ENCODE measurements at regions not wholly inside any gene's neighbourhood (a gene's known extent, or its start where the extent isn't known, plus 50 kb on each side); places are given as distances from the start of the nearest gene placed in this dataset.
"Not testable (repeated sequence)": the region's sequence is repeated elsewhere in the genome, so short reads cannot be mapped to it uniquely, and the experiment has no call there.

DNA sequence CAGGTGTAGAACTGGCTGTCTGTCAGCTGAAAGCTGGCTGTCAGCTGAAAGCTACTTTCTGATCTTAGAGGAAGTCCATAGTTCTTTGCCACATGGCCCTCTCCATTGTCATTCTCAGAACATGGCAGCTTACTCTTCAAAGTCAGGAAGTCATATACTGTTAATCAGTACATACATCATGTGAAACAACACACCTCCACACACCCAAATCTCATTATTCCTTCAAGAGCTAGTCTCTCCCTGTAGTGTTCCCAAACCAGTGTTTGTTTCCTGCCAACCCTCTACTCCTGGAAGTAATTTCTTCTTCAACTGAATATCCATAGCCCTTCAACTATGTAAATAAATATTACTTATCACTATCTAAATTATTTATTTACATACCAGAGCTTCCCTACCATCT, 58.9 kb downstream of the OR5AK2 start:
- in situ Hi-C loops (cut with HindIII; ENCODE audit: low pct_unique_long_range_greater_than_20kb, low sequenced_read_pairs): no loop called here
- no peak for DNase-seq (ENCODE audit: low read depth, low spot score)

DNA sequence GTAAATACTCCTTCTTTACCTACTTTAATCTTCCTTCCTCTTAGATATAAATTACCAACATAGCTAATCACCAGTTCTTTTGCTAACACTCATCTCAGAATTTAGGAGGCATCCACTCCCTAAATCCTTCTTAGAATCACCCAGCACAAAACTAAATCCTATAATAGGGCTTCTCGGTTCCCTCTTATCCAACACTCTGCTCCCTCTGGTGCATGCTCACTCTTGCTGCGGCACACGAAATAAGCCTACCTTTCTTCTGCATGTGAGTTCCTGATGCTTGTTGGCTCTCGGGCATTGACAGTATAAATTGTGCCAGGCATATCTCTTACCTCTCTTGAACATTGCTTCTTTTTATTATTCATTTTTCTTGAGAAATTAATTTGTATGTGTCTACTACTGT, 61.0 kb downstream of the OR5AK2 start:
- in situ Hi-C loops (cut with HindIII; ENCODE audit: low pct_unique_long_range_greater_than_20kb, low sequenced_read_pairs): no loop called here

DNA sequence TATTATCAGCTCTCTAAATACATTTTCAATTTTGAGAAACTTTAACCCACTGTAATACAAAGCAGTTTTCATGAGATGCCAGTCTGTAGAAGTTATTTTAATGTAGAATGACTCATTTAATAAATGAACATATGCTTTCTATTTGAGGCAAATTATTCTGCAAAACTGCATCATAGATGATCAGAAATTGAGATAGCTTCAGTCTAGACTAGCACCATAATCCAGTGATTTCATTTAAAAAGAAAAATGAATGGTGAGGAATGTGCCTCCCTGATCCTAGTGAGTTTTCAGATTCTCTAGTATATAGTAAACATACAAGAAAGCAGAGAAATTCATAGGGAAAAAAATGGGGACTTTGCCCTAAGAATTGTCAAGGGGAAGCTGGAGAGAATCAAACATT, 66.1 kb downstream of the OR5AK2 start:
- DNase-seq (ENCODE audit: low read depth, low spot score): no peak
- in situ Hi-C loops (cut with HindIII; ENCODE audit: low pct_unique_long_range_greater_than_20kb, low sequenced_read_pairs): no loop called here

More for the DNA sequence above, 61.0 kb downstream of the OR5AK2 start:
- DNase-seq (ENCODE audit: low read depth, low spot score): no peak

DNA sequence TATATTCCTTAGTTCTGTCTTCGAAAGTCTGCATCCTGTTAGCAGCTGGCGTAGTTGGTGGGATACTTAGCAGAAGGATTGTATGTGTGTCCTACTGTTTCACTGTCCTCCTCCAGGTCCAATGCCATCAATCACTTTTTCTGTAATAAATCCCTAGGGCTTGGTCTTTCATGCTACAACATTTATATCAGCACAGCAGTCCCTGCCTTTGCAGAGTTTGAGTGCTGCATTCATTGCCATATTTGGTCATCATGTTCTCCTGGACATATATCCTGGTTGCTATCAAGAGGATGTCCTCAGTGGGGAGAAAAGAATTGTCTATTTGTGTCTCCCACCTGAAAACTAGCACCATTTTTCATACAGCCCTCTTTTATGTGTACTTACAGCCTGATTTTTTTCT, 67.0 kb downstream of the OR5AK2 start:
- DNase-seq (ENCODE audit: low read depth, low spot score): no peak
- in situ Hi-C loops (cut with HindIII; ENCODE audit: low pct_unique_long_range_greater_than_20kb, low sequenced_read_pairs): no loop called here

DNA sequence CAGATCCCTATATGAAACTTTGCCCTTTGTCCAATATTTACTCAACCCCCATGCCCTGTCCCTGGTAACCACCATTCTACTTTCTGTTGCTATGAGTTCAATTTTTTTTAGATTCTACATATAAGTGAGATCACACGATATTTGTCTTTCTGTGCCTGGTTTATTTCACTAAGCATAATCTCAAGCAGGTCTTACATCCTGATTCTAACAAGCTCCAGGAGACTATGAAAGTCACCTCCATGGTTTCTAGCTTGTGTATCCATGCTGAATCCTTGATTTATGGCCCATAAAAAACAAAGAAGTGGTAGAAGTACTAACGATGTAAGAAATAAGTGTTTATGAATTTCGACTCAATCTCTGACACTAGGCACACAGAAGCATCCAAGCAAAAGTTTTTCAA, 68.0 kb downstream of the OR5AK2 start:
- DNase-seq (ENCODE audit: low read depth, low spot score): no peak
- in situ Hi-C loops (cut with HindIII; ENCODE audit: low pct_unique_long_range_greater_than_20kb, low sequenced_read_pairs): no loop called here

DNA sequence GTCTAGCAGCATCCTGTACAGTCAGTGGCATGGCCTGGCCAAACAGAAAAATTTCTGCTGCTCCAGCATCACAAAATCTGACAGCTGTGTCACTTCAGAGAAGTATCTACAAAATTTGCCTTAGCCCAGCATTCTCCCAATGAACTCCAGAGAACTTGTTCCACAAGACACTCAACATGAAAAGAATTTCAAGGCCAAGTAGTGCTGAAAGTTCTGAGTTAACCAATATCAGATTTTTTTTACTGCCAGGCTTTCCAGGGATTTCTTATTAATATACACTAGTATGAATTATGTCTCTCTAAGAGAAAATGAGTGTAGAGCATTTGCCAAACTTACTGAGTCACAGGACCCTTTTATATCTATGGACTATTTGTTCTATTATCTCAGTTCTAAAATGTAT, 68.8 kb downstream of the OR5AK2 start:
- in situ Hi-C loops (cut with HindIII; ENCODE audit: low pct_unique_long_range_greater_than_20kb, low sequenced_read_pairs): no loop called here
- DNase-seq (ENCODE audit: low read depth, low spot score): no peak

DNA sequence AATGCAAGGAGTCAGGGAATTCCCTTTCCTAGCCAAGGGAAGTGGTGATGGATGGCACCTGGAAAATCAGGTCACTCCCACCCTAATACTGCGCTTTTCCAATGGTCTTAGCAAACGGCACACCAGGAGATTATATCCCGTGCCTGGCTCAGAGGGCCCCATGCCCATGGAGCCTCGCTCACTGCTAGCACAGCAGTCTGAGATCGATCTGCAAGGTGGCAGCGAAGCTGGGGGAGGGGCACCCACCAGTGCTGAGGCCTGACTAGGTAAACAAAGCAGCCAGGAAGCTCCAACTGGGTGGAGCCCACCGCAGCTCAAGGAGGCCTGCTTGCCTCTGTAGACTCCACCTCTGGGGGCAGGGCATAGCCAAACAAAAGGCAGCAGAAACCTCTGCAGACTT, 74.2 kb downstream of the OR5AK2 start:
- DNase-seq (ENCODE audit: low read depth, low spot score); in situ Hi-C loops (cut with HindIII; ENCODE audit: low pct_unique_long_range_greater_than_20kb, low sequenced_read_pairs): not testable (repeated sequence)

DNA sequence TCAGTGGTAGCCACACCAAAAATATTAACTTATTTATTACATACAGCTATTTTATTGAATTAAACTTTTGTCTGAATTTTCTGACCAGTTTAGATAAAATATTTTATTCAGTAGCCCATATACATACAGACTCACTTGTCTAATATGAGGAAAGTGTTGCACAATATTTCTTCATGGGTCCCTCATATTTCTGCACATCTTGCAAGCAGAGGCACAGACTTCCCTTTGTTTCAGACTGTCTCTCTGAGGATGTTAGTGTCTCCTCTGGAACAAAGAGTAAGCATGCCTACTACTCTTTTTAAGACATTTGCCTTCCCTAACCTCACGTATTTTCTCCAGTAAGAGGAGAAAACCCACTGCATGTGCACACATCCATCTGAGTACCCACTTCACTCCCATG, 81.2 kb downstream of the OR5AK2 start:
- in situ Hi-C loops (cut with HindIII; ENCODE audit: low pct_unique_long_range_greater_than_20kb, low sequenced_read_pairs): no loop called here

DNA sequence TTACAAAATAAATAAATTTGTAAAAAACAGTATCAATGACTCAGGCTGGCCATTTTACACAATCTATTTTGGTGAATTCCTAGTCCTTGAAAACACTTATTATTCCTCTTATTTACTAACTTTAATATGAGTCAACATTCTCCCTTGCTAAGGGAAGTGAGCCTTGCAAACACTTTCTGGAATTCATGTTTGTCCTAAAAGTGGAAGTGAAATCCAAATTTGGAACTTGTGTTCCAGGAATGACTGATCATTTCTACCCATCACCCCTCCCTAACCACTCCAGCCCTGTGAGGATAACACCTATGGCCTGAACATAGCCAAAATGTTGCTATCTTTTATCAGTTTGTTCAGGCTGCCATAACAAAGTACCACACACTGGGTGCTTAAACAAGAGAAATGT, 83.1 kb downstream of the OR5AK2 start:
- in situ Hi-C loops (cut with HindIII; ENCODE audit: low pct_unique_long_range_greater_than_20kb, low sequenced_read_pairs): no loop called here
- no peak for DNase-seq (ENCODE audit: low read depth, low spot score)

More for the DNA sequence above, 81.2 kb downstream of the OR5AK2 start:
- DNase-seq (ENCODE audit: low read depth, low spot score): peak; percentile 70

DNA sequence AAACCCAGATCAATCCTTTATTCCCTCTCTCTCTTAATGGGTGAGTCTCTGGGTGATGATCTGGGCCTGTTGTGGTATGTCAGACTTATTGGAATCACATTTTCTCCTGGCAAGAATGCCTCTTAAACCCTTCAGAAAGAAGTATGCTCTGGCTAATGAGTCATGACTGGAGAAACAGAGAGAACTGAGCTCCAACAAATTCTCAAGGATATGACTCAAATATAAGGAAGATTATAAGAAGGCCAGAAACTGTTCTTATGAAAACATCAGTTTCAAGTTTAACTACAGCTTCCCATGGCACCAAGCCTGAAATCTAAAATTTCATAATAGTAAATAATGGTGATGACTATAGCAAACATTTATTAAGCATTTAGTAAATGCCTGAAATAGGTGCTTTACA, 83.9 kb downstream of the OR5AK2 start:
- DNase-seq (ENCODE audit: low read depth, low spot score): peak; percentile 35

DNA sequence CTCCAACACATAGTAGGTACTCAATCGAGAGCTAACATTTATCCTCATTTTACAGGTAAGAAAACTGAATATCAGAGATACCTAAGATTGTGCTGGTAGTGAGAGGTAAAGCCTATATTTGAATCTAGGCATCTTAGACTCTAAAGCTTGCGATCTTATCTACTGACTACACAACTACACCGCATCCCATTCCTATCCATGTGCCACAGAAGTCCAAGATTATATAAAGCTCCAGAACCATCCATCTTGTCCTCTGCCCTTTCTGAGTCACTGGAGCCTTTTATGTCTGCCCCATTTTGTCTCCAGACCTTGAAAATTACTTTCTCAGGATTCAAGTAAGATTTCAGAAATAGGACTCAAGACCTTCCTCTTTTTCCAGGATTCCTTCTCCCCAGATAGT, 84.4 kb downstream of the OR5AK2 start:
- no peak for DNase-seq (ENCODE audit: low read depth, low spot score)
- in situ Hi-C loops (cut with HindIII; ENCODE audit: low pct_unique_long_range_greater_than_20kb, low sequenced_read_pairs): no loop called here

More for the DNA sequence above, 83.9 kb downstream of the OR5AK2 start:
- in situ Hi-C loops (cut with HindIII; ENCODE audit: low pct_unique_long_range_greater_than_20kb, low sequenced_read_pairs): no loop called here

DNA sequence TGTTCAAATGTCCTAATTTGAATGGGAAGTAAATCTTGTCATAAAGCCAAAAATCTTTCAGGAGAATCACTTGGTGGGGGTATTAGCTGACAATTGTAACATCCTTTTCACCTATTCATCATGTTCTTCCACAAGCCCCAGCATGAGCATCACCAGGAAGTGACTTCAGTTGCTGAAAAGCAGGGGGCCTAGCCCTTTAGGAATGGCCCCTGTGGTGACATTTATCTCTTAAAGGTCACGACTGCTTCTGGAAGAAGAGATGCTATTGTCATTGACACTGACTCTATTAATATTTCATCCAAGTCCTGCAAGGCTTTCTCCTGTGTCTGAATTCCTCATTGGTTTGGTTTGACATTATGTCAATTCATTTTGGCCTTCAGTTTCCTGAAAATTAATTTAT, 92.6 kb downstream of the OR5AK2 start:
- in situ Hi-C loops (cut with HindIII; ENCODE audit: low pct_unique_long_range_greater_than_20kb, low sequenced_read_pairs): no loop called here
- DNase-seq (ENCODE audit: low read depth, low spot score): peak; percentile 90

DNA sequence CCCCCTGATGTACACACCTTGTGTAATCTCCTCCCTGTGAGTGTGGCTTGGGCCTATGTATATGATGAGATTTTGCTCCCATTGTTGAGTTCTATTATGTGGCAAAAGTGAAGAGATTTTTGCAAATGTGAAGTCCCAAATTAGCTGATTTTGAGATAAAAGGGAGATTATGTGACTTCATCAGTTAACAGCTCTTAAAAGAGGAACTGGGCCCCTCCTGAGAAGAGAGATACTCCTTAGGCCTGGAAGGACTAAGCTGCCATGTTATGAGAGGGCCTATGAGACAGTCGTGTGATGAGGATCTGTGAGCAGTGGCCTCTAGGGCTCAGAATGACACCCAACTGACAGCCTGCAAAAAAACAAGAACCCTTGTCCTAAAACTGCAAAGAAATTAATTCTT, 93.4 kb downstream of the OR5AK2 start:
- in situ Hi-C loops (cut with HindIII; ENCODE audit: low pct_unique_long_range_greater_than_20kb, low sequenced_read_pairs): no loop called here
- DNase-seq (ENCODE audit: low read depth, low spot score): no peak

DNA sequence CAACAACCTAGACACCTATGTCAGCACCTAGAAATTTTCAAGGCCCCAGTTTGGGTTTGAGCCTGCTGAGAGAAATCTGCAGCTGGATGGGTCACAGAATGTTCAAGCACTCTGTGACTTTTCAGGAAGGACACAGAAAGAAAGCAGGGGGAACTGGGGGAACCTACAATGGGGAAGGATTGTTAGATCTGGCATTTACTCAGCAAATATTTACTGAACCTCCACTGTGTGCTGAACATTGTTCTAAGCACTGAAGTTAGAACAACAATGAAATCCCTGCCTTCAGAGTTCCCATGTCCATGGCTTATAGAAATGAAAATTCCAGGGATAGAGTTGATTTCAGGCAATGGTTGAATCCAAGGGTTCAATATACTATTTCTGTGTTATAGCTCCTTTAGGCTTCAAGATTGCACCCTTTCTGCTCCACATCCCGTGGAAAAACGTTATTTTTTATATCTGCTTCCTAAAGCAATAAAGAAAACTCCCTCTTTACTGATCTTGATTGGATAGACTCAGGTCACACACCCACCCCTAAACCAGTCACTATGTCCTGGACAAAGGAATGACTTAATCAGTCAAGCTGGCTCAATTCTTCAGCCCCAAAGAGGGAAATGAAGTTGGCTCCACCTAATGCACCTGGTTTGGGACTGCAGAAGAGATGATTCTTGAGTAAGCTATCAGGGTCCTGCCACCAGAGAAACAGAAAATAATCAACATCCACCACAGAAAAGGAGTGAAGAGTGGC, 95.1 kb downstream of the OR5AK2 start:
- DNase-seq (ENCODE audit: low read depth, low spot score): no peak
- in situ Hi-C loops (cut with HindIII; ENCODE audit: low pct_unique_long_range_greater_than_20kb, low sequenced_read_pairs): no loop called here

DNA sequence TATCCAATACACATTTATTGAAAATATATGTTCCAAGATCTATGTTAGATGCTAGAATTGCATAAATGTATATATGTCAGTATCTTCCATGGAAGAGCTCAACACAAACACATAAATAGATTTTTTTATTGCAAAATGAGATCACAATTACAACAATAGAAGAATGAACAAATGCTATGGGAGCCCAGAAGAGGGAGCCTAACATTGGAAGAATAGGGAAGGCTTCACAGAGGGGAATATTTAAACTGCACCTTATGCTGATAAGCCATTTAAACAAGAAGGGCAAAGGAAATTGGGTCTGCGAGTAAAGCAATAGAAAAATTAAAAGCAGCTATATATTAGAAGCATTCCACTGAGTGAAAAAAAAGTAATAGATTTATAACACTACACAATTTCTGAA, 96.1 kb upstream of the LRRC55 start:
- DNase-seq (ENCODE audit: low read depth, low spot score): no peak
- in situ Hi-C loops (cut with HindIII; ENCODE audit: low pct_unique_long_range_greater_than_20kb, low sequenced_read_pairs): no loop called here

DNA sequence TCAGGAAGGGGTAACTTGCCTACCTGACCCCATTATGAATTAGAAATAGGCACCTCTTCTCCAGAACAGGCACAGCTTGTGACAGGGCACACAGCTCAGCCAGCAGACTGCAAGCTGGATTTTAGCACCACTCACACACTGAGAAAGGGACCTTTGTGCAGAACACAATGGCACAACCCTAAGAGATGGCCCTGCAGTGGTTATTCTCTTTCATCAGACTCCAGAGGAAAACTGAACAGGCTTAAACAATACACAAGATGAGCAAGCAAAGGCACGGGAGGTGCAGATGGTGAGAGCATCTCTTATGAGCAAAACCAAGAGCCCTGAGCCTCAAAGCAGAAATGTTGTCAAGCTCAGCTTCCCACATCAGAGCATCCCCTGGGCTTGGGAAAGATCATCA, 93.8 kb upstream of the LRRC55 start:
- DNase-seq (ENCODE audit: low read depth, low spot score): peak; percentile 32
- in situ Hi-C loops (cut with HindIII; ENCODE audit: low pct_unique_long_range_greater_than_20kb, low sequenced_read_pairs): no loop called here

DNA sequence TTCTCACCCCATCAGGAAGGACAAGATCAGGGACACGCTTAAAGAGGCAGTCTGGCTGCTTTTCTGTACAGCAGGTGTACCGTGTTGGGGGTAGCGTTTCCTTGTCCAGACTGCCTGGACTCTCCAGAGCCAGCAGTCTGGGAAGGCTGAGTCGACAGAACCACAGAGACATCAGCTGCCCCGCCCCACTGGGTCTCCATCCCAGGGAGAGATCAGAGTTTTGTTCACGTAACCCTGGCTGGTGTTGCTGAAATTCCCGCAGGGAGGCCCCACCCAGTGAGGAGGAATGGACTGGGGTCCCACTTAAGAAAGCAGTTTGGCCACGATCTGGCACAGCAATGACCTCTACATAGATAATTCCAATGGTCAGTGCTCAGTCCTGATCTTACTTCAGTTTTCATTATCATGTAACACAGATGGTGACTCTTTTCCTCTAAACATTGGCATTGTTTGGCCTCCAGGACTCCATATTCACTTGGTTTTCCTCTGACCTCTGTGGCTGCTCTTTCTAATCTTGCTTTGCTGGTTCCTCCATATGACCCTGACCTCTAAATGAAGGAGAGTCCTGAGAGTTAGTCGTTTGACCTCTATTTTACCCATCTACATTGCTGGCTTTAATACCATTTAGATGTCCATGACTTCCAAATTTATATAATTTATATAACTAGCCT, 89.6 kb upstream of the LRRC55 start:
- no peak for DNase-seq (ENCODE audit: low read depth, low spot score)
- in situ Hi-C loops (cut with HindIII; ENCODE audit: low pct_unique_long_range_greater_than_20kb, low sequenced_read_pairs): no loop called here

DNA sequence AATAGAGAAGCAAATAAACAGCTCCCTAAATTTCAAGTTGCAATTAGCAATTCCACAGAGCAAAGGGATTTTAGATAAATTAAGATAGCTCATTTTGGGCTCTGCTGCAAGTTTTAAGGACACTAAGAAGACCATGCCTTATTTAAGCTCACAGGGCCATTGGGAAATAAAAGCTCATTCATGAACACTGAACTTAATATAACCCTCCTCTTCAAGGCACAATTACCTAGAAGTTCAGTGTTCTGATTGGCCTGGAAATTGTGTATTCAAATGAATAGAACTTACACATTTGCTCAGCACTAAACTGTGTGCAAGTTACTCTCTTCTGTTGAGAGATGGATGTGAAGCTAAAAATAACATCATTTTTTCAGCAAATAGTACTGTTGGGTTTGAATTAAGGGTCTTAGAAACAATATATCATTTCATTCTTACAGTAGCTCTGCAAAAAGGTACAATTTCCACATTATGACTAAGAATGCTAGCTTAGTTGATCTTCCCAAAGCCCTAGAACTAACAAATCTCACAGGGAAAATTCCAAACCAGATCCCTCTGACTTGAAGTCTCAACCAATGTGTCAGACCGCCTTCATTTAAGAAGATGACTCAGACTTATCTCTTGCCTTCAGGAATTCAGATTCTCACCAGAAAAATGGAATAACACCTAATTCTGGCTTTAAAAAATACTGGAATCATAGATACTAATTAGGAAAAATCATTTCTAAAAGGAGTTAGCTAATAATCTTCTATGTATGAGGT, 87.4 kb upstream of the LRRC55 start:
- in situ Hi-C loops (cut with HindIII; ENCODE audit: low pct_unique_long_range_greater_than_20kb, low sequenced_read_pairs): no loop called here
- no peak for DNase-seq (ENCODE audit: low read depth, low spot score)

DNA sequence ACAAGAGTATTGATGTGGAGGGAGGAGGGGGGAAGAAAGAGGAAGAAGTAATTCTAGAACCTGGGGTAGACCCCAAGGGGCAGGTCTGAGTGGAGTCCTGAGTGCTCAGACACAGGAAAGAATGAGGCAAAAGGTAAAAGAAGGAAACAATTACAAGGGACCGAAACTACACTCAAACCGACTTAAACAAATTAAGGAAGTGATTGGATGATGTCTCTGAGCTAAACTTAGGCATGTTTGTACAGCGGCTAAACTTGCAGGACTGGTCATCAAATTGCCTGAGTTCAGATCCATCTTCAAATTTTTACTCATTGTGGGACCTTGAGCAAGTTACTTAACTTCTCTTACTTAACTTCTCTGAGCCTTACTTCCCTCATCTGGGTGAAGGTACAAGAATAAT, 86.3 kb upstream of the LRRC55 start:
- in situ Hi-C loops (cut with HindIII; ENCODE audit: low pct_unique_long_range_greater_than_20kb, low sequenced_read_pairs): no loop called here
- DNase-seq (ENCODE audit: low read depth, low spot score): no peak
